OCI-LY7 (cell line): ENCODE measurements at regions not wholly inside any gene's neighbourhood (a gene's known extent, or its start where the extent isn't known, plus 50 kb on each side); places are given as distances from the start of the nearest gene placed in this dataset.

Source experiments
- BruUV-seq: library from RNA; stranded (reverse); fragments of 400-500 nt; replicated peaks from 2 replicates; lab custom pipeline; 2021; lab: Mats Ljungman, UMichigan
- CTCF ChIA-PET: fragments of 300-600 bp; sonication (Branson Sonifier 250); formaldehyde crosslinking; loops from one replicate; lab custom pipeline; 2022; ENCODE audit warnings: antibody characterized with exemption; ENCODE audit not compliant: unreplicated experiment; lab: Charles Lee
- POLR2A ChIA-PET: fragments of 300-600 bp; sonication (Branson Sonifier 250); formaldehyde crosslinking; loops from one replicate; lab custom pipeline; 2022; ENCODE audit warnings: antibody characterized with exemption; lab: Charles Lee
- DNase-seq: peaks from one replicate; pipeline ENCODE4 v3.0.0-alpha.2; 2015; ENCODE audit warnings: low spot score
- H2AFZ ChIP-seq: fragments of 200-600 bp; sonication (generic), shearing (Covaris generic); 2 replicates; pipeline ENCODE4 v1.6.1; 2014; ENCODE audit warnings: mild to moderate bottlenecking, antibody characterized with exemption, low read length, moderate library complexity
- H3K27ac ChIP-seq: fragments of 200-600 bp; sonication (generic); 2 replicates; pipeline ENCODE4 v1.5.1; 2014; ENCODE audit warnings: mixed run types, low read depth, mild to moderate bottlenecking, moderate library complexity, low read length, inconsistent platforms; ENCODE audit not compliant: poor library complexity, severe bottlenecking
- H3K36me3 ChIP-seq: fragments of 200-600 bp; sonication (generic); 2 replicates; pipeline ENCODE4 v1.6.1; 2014; ENCODE audit warnings: mild to moderate bottlenecking, antibody characterized with exemption, low read length, moderate library complexity, mixed read lengths; ENCODE audit not compliant: insufficient read depth
- H3K4me1 ChIP-seq: fragments of 200-600 bp; sonication (generic); 2 replicates; pipeline ENCODE4 v1.5.1; 2014; ENCODE audit warnings: mild to moderate bottlenecking, low read length; ENCODE audit not compliant: insufficient read depth, poor library complexity, severe bottlenecking
- H3K4me2 ChIP-seq: fragments of 200-600 bp; sonication (generic); 2 replicates; pipeline ENCODE4 v1.6.1; 2014; ENCODE audit warnings: mild to moderate bottlenecking, low read length
- H3K4me3 ChIP-seq: fragments of 200-600 bp; sonication (generic); 2 replicates; pipeline ENCODE4 v1.5.1; 2014; ENCODE audit warnings: mild to moderate bottlenecking, low read depth, low read length; ENCODE audit not compliant: poor library complexity, severe bottlenecking
- H3K79me2 ChIP-seq: fragments of 200-600 bp; sonication (generic); 2 replicates; pipeline ENCODE4 v1.6.1; 2016; ENCODE audit warnings: low read depth, mild to moderate bottlenecking, low read length, moderate library complexity, mixed read lengths; ENCODE audit not compliant: insufficient read depth
- H3K9me2 ChIP-seq: fragments of 200-600 bp; sonication (generic); 2 replicates; pipeline ENCODE4 v1.6.1; 2016; ENCODE audit warnings: mild to moderate bottlenecking, low read length, mixed read lengths; ENCODE audit not compliant: insufficient read depth
- H3K9me3 ChIP-seq: fragments of 200-600 bp; sonication (generic); 2 replicates; pipeline ENCODE4 v1.6.1; 2014; ENCODE audit warnings: mild to moderate bottlenecking, mixed run types, low read length, mixed read lengths
- H4K20me1 ChIP-seq: fragments of 200-600 bp; sonication (generic); 2 replicates; pipeline ENCODE4 v1.6.1; 2014; ENCODE audit warnings: mild to moderate bottlenecking, antibody characterized with exemption, low read length, moderate library complexity, mixed read lengths; ENCODE audit not compliant: insufficient read depth
- EZH2phosphoT487 ChIP-seq: fragments of 200-600 bp; sonication (generic); IDR thresholded peaks from 2 replicates; pipeline ENCODE4 v1.6.1; 2018; ENCODE audit warnings: low read depth, borderline replicate concordance, mild to moderate bottlenecking, mixed run types, antibody characterized with exemption, low read length, moderate library complexity, mixed read lengths
- intact Hi-C: fragments of 100-400 bp; cut with micrococcal nuclease; formaldehyde crosslinking; loops from one replicate; pipeline ENCODE4 v1.10.0; 2022; ENCODE audit not compliant: unreplicated experiment
- TF ChIP-seq, protein P1 (sequence below): fragments of 200-600 bp; sonication (generic); conservative IDR thresholded peaks from 2 replicates; pipeline ENCODE4 v1.5.1; 2014; ENCODE audit warnings: mild to moderate bottlenecking, antibody characterized with exemption, low read length, moderate library complexity, mixed read lengths

- intact Hi-C loops, result no loop called here
- Histone ChIP-seq H3K9me3 (no peaks in the 10 kb centered on the region), H3K9me2 (no peaks in the 10 kb centered on the region), H3K4me3 (no peak overlapping the region), H2AFZ (no peak overlapping the region), H3K4me1 (no peaks in the 10 kb centered on the region), H3K27ac (no peak overlapping the region), H3K4me2 (no peak overlapping the region), H3K36me3 (no peaks in the 10 kb centered on the region), H3K79me2 (no peaks in the 10 kb centered on the region), H4K20me1 (no peaks in the 10 kb centered on the region)
- TF ChIP-seq EZH2phosphoT487, result no peak
- TF ChIP-seq, protein P1, sequence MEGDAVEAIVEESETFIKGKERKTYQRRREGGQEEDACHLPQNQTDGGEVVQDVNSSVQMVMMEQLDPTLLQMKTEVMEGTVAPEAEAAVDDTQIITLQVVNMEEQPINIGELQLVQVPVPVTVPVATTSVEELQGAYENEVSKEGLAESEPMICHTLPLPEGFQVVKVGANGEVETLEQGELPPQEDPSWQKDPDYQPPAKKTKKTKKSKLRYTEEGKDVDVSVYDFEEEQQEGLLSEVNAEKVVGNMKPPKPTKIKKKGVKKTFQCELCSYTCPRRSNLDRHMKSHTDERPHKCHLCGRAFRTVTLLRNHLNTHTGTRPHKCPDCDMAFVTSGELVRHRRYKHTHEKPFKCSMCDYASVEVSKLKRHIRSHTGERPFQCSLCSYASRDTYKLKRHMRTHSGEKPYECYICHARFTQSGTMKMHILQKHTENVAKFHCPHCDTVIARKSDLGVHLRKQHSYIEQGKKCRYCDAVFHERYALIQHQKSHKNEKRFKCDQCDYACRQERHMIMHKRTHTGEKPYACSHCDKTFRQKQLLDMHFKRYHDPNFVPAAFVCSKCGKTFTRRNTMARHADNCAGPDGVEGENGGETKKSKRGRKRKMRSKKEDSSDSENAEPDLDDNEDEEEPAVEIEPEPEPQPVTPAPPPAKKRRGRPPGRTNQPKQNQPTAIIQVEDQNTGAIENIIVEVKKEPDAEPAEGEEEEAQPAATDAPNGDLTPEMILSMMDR, result no peak
- BruUV-seq, result no TSS peak
- ChIA-PET POLR2A (interaction anchor here (0.6 kb wide), 1 partner anchor 239 kb away, joined by 3 read pairs; no protein-coding TSS in a partner anchor), CTCF (no interaction called here)
- DNase-seq, result no peak
Measured at GRCh38 chr2:125584732-125585131, 1071.2 kb upstream of the GYPC start.

- Histone ChIP-seq H3K9me2 (no peaks in the 10 kb centered on the region), H3K79me2 (no peaks in the 10 kb centered on the region), H3K4me3 (no peak overlapping the region), H3K4me1 (no peaks in the 10 kb centered on the region), H4K20me1 (no peaks in the 10 kb centered on the region), H3K9me3 (no peaks in the 10 kb centered on the region), H3K27ac (no peak overlapping the region), H3K36me3 (no peaks in the 10 kb centered on the region), H2AFZ (no peak overlapping the region), H3K4me2 (no peak overlapping the region)
- intact Hi-C loops, result no loop called here
- CTCF ChIA-PET, result no interaction called here
- no peak for DNase-seq
- TF ChIP-seq EZH2phosphoT487, result no peak
- TF ChIP-seq, protein P1, result no peak
- no TSS peak for BruUV-seq
- POLR2A ChIA-PET, result interaction anchor here (0.6 kb wide), 1 partner anchor 155 kb away, joined by 3 read pairs; no protein-coding TSS in a partner anchor
Measured at GRCh38 chr2:125588780-125589179, 1067.2 kb upstream of the GYPC start.

- Histone ChIP-seq H3K36me3 (no peaks in the 10 kb centered on the region), H3K4me1 (no peaks in the 10 kb centered on the region), H3K27ac (no peak overlapping the region), H4K20me1 (no peaks in the 10 kb centered on the region), H3K79me2 (no peaks in the 10 kb centered on the region), H3K4me3 (no peak overlapping the region), H3K4me2 (no peak overlapping the region), H3K9me3 (no peaks in the 10 kb centered on the region), H2AFZ (no peak overlapping the region), H3K9me2 (no peaks in the 10 kb centered on the region)
- no peak for TF ChIP-seq EZH2phosphoT487
- TF ChIP-seq, protein P1, result no peak
- DNase-seq, result no peak
- intact Hi-C loops, result no loop called here
- BruUV-seq, result no TSS peak
- POLR2A ChIA-PET, result no interaction called here
- CTCF ChIA-PET, result no interaction called here
Measured at GRCh38 chr2:125591954-125592353, 1064.0 kb upstream of the GYPC start.
